ENCODE measurements at regions not wholly inside any gene's neighbourhood (a gene's known extent, or its start where the extent isn't known, plus 50 kb on each side); places are given as distances from the start of the nearest gene placed in this dataset.

DNA sequence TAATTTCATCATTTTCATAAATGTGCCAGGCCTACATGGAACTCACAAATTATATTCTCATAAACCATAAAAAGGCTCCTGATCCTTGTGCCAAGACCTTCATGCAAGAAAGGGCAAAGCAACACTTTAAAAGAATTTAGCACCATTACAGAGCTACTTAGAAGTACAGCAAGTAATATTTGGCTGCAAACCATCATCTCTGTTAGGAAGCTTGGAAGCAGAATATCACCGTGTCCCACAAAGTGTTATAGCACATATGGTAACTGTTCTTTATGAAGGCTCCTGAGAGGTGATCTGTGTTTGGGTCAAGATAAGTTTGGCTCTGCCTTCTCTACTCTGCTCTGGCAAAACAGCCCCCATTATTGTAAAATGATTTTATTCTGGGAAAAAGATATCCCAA is 59.7 kb upstream of the KCNJ3 start:
- no peak for DNase-seq (ENCODE audit: unreplicated experiment)
- no peaks in the 10 kb centered on the region for H3K36me3 Mint-ChIP-seq (ENCODE audit: insufficient read depth, unreplicated experiment)
- no peak overlapping the region for H3K4me3 Mint-ChIP-seq (ENCODE audit: unreplicated experiment)
- no peaks in the 10 kb centered on the region for H3K4me1 Mint-ChIP-seq (ENCODE audit: insufficient read depth, unreplicated experiment)
- TF ChIP-seq, protein P1, sequence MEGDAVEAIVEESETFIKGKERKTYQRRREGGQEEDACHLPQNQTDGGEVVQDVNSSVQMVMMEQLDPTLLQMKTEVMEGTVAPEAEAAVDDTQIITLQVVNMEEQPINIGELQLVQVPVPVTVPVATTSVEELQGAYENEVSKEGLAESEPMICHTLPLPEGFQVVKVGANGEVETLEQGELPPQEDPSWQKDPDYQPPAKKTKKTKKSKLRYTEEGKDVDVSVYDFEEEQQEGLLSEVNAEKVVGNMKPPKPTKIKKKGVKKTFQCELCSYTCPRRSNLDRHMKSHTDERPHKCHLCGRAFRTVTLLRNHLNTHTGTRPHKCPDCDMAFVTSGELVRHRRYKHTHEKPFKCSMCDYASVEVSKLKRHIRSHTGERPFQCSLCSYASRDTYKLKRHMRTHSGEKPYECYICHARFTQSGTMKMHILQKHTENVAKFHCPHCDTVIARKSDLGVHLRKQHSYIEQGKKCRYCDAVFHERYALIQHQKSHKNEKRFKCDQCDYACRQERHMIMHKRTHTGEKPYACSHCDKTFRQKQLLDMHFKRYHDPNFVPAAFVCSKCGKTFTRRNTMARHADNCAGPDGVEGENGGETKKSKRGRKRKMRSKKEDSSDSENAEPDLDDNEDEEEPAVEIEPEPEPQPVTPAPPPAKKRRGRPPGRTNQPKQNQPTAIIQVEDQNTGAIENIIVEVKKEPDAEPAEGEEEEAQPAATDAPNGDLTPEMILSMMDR (IDR thresholded peaks at IDR 0.05; ENCODE audit: unreplicated experiment): no peak
- H3K9me3 Mint-ChIP-seq (ENCODE audit: unreplicated experiment): no peaks in the 10 kb centered on the region
- ChIA-PET POLR2A (no interaction called here), CTCF (interaction anchor here (1.4 kb wide), 1 partner anchor 10 kb away, joined by 4 read pairs; no protein-coding TSS in a partner anchor)
- intact Hi-C loops (cut with micrococcal nuclease): no loop called here
- H3K27ac Mint-ChIP-seq (ENCODE audit: low read depth, unreplicated experiment): no peak overlapping the region
- no TSS peak for BruUV-seq (replicated peaks)
- H3K27me3 Mint-ChIP-seq (ENCODE audit: insufficient read depth, unreplicated experiment): peaks cover 76% of the 10 kb centered on the region

DNA sequence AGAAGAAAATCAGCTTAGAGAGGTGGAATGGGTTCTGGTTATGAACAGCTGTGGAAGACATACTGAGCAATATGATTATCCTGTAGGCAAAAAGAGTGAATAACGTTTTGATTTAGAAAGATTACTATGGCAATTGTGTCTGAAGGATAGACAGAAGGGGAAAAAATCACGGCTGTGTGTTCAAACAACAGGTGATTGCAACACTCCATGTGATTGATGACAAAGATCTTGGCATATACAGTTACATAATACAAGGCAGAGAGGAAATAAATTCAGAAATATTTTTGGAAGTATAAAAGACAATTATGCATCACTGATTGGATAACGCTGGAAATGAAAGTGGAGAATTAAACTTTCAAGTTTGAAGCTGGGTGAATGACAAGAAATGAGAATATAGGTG is 58.5 kb upstream of the KCNJ3 start:
- Mint-ChIP-seq H3K9me3 (ENCODE audit: unreplicated experiment) (no peaks in the 10 kb centered on the region), H3K36me3 (ENCODE audit: insufficient read depth, unreplicated experiment) (no peaks in the 10 kb centered on the region), H3K27me3 (ENCODE audit: insufficient read depth, unreplicated experiment) (peaks cover 73% of the 10 kb centered on the region), H3K4me1 (ENCODE audit: insufficient read depth, unreplicated experiment) (no peaks in the 10 kb centered on the region), H3K4me3 (ENCODE audit: unreplicated experiment) (no peak overlapping the region), H3K27ac (ENCODE audit: low read depth, unreplicated experiment) (no peak overlapping the region)
- no TSS peak for BruUV-seq (replicated peaks)
- CTCF ChIA-PET: interaction anchor here (2.1 kb wide), 1 partner anchor 16 kb away, joined by 5 read pairs; no protein-coding TSS in a partner anchor
- DNase-seq (ENCODE audit: unreplicated experiment): no peak
- POLR2A ChIA-PET: no interaction called here
- intact Hi-C loops (cut with micrococcal nuclease): no loop called here
- TF ChIP-seq, protein P1 (IDR thresholded peaks at IDR 0.05; ENCODE audit: unreplicated experiment): no peak

Measured in MCF 10A (cell line).